Cerebellar nuclear complex (tissue), 1 donor: ENCODE measurements at regions not wholly inside any gene's neighbourhood (a gene's known extent, or its start where the extent isn't known, plus 50 kb on each side); places are given as distances from the start of the nearest gene placed in this dataset.
"Not testable (repeated sequence)": the region's sequence is repeated elsewhere in the genome, so short reads cannot be mapped to it uniquely, and the experiment has no call there.

ENCODE experiments used
- DNase-seq, 2 experiments: peaks; one replicate each; lab custom pipeline; 2025; lab: John Stamatoyannopoulos, UW

DNA sequence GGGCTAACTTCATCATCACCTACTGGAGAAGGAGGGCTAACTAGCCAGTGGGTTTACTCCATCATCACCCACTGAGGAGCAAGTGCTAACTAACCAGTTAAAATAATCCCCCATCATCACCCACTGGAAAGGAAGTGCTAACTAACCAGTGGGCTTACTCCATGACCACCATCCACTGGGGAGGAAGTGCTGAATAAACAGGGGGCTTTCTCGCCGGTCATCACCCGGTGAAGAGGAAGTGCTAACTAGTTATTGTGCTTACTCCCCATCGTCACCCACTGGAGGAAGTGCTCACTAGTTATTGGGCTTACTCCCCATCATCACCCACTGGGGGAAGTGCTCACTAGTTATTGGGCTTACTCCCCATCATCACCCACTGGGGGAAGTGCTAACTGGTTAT is 124.4 kb upstream of the SALL3 start:
- no peak for DNase-seq

DNA sequence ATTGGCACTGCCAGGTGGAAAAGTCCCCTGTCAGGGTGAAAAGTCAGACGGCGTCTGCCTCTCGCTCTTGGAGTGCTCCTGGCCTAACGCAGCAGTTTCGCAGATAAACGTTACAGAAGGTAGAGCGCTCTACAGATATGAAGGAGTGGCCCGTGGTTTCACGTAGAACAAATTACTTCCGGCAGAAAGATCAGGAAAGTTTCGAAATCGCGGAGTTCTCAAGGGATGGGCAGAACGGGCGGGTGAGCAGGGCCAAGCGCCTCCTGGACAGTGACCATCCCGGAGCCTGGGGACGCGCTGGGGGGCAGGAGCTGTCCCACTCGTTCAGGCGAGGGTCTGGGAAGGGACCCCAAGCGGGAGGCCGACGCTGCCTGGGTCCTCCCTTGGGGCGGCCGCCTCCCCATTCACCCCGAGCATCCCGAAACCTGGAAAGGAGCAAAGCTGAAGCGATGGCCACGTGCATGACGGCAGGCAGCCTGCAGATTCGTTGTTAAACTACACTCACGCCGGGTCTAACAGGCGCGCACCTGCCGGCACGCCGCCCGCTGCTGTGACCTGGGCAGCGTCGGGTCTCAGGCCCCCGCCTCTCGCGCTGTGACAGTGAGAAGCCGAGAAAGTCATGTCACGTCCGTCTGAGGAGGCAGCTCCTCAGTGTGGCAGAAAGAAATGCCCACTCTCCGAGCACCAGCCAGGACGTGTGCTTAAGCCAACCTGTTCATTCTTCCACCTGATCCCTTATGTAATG is 122.9 kb upstream of the SALL3 start:
- no peak for DNase-seq

DNA sequence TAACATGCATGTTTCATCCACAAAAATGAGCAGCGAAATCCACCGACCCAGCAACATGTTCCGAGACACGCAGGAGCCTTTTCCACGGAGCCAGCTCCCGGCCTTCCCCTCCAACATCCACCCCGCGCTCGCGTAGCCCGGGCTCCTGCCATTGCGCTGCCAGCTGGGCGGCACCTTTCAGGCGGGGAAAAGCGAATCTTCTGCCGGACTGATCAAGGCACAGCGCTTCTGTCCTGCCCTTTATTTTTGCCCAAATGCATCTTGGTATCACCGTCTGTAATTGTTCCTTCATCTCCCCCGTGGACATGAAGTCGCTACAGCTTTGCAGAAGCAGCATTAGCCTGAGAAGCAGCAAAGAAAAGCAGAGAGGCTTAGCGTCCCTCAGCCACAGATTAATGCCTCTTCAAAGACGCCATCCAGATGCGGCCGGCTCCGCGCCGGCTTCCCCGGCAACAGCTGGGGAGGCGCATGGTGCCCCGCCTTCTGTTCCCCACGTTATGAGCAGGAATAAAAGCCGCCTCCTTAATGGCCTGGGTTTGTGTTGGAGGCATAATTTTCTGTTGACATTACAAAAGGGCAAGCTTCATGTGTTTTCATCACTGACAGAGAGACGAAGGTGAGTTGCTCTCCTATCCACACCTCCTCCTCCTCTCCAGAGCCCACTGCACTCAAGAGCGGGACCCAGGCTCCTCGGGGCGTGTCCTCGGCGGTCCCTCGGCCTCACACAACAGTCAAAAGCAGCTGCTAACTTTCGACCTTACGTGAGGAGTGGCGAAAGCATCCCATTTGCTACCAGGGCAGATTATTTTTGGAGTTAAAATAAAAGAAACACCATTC is 122.1 kb upstream of the SALL3 start:
- no peak for DNase-seq

DNA sequence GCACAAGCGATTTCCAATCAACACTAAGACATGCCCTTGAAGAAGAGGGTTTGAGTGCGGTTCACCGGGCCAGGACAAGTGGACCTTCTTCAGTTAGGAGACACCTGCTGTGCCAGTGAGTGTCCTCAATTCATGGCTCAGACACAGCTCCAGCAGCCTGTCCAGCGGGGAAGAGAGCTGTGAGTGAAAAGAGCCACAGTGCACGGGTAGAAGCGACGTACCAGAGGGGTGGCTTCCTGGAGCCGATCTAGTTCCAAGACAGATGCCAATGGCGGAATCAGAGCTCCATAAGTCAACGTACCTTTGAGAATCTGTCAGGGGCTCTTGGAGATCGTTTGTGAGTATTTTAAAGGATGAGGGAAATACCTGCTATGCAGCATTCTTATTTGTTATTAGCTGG is 119.9 kb upstream of the SALL3 start:
- no peak for DNase-seq

DNA sequence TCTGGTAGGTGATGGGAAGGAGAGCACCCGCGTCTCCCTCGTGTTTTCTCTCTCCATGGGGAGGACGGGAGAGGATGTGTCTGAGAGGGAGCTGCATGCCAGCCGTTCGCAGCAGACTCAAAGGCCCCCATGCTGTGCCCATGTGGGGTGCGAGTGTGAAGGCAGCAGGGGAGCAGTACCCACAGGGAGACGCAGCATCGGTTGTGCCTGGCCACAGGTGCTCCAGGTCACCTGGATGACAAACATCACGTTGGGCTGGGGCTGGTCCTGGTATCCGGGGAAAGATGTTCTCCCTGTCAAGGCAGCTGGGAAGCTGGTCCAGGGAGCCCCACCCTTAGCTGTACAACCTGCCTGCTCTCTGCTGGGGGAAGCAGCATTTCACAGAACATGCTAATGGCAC is 119.5 kb upstream of the SALL3 start:
- DNase-seq = no peak

DNA sequence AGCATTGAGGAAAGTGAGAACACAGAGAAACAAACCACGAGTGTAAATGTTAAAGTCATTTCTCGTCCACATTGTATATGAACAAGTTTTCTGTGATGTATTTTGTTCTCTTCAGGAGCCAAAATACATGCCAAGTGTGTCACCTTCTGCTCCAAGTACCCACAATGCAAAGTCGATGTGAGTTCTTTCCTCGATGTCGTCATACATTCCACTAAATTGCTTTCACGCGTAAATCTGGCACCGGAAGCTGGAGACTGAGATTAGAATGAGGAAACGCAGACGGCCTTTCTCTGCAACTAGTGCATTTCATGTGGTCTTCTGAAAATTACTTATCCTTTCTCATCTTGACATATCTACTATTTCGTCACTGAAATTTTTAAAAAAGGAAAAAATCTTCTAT is 118.5 kb upstream of the SALL3 start:
- no peak for DNase-seq

DNA sequence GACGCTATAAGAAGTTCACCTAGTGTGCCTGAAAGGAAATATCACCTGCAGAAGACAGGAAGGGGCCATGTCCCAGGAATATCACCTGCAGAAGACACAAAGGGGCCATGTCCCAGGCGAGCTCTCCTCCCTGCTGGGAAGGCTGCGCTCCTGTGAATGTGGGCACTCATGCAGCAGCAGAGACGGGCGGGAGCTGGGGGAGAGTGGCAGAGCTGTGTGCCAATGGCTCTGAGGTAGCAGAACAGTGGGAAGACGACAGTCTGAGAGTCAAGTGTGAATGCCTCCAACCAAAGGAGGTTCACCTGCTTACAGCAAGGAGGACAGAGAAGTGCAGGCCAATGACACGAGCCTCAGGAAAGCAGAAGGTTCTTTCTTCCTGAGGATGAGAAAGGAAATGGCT is 117.9 kb upstream of the SALL3 start:
- no peak for DNase-seq

DNA sequence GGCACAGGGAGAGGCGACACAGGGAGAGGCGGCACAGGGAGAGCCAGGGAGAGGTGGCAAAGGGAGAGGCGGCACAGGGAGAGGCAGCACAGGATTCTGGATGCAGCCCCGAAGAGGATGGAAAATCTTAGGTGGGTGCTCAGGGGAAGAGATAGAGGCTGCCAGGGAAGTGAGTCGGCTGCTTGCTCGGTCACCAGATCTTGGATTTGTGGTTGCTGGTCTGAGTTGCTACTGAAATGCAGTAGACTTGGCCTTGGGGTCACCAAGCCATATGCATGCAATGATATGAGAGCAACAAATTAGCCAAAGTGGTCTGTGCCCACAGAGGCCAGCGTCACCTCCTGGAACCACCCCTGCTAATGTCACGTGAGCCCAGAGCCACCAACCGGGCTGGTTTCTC is 117.2 kb upstream of the SALL3 start:
- DNase-seq = no peak

DNA sequence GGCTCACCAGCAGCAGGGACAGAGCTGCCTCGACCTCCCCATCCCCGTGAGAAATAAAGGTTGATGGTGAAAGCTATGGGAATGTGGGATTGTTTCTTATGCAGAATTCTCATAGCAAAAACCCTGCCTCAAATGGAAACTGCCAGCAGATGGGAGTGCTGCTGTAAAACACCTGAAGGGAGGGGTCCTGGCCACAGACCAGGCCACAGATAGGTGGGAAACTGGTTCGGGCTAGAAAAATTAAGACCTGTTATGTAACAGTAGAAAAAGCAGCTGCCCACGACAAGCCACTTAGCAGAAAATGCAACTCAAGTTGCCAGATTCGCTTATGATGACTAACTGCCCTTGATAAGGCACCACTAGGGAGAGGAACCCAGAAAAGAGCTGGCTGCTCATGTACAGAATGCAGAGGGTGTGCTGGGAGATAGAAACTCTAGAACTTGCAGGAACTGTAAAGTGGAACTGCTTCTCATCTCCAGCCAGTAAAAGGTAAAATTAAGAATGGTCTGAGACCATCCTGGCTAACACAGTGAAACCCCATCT is 114.5 kb upstream of the SALL3 start:
- DNase-seq = no peak

DNA sequence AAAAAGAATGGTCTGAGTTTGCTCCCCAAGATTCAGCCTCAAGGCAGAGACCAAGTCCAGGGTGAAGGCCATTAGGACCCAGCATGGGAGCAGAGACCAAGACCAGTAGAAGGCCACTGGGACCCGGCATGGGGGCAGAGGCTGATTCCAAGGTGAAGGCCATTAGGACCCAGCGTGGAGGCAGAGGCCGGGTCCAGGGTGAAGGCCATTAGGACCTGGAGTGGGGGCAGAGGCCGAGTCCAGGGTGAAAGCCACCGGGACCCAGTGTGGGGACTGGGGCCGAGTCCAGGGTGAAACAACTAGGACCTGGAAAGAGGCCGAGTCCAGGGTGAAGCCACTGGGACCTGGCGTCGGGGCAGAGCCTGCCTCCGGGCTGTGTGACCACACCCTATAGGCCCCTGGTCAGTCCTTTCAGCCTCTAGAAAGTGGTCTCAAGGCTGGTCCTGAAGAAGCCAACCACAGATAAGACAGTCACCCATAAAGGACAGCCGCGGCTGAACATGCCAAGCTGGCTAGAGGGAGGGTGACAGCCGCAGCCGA is 113.8 kb upstream of the SALL3 start:
- DNase-seq = no peak

DNA sequence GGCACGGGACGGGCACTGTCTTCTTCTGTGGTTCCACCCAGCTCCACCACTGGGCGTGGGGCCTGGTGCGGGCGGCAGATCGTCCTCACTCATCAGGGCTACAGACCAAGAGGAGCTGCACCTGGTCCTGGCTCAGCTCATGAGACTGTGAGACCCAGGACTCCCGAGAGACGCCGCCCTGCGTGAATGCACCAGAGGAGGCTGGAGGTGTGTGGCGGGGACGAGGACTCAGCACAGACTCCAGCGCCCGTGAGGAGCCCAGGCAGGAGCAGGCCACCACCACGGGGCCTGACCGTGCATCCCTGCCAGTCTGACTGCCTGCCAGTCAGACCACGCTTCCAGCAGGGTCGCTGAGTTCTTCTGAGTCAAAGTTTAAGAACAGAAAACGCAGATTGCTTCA is 112.5 kb upstream of the SALL3 start:
- no peak for DNase-seq

DNA sequence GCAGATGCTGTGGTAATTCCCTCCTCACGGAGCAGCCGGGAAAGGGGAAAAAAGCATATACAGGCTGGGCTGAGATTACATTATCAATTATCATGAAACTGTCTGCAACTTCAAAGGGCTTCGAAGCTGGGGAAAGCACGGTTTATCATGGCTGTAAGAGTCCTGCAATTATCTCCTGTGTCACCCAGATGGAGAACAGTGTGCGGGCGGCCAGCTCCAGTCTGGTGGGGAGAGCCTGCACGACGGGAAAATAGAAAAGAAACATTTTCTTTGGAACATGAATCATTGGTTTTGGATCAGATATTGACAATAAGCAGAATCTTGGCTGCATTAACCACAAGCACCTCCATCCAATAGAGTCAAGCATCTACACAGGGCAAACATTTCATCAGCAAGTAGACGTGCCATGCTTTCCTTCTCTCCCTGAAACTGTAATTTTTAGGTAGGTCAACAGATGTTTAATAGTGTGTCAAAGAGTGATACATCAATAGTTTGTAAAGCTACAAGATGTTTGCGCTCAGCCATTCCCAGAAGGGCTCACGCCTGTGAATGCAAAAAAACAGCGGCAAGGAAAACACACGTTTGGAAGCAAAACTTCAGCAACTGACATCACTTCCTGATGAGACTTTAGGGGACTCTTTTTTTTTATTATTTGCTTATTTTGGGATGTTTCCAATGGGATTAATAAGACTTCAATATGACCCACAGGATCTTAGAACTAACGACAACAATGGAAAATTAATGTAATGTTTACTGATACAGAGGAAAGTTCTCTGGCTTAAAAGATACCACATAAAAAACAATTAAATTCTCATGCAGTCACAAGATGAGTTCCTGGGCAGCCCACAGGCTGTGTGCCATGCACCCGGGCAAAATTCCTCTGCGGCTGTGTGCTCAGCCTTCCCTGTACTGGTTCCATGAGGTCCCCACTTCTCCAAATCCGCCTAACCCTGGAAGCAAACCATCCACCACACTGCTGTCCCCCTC is 111.0 kb upstream of the SALL3 start:
- DNase-seq = no peak

DNA sequence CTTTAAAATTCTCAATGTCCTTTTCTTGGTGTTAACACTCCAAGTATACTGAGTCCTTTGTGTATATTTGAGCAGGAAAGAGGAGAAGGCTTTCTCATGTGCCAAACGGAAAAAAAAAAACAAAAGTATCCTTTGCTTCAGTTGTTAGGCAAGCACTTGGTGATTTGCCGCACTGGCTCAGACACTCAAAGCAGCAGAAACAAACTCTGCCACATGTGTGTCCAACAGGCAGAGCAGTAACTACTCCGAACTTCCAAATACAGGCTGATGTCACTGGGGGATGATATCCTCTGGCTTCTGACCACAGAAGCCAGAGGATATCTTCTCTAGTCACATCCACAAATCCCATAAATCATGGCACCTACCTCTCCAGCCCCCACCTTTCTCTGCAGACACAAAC is 108.0 kb upstream of the SALL3 start:
- no peak for DNase-seq

DNA sequence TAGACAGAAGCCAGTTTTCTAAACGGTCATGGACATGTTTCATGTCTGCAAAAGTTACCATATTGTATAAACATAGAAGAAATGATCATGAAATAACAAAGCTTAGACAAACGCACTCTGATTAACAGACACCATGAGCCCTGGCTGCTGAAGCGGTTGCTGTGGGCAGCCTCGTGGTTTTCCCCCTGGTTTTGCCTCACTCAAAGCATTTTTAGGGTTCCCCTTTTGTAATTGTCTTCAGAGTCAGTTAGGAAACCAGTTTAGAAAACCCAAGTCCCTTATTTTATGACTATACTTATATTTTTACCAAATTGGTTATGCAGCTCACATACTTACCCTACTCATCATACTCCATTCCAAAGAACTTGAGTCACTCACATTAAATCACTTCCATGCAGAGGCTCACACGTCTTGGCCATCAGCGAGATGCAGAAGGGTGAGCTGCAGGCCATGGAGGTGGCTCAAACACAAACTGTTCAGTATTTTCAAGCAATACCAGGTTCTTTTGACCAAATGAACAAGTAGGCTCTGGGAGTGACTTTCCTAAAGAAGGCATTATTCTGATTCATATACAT is 105.6 kb upstream of the SALL3 start:
- no peak for DNase-seq

DNA sequence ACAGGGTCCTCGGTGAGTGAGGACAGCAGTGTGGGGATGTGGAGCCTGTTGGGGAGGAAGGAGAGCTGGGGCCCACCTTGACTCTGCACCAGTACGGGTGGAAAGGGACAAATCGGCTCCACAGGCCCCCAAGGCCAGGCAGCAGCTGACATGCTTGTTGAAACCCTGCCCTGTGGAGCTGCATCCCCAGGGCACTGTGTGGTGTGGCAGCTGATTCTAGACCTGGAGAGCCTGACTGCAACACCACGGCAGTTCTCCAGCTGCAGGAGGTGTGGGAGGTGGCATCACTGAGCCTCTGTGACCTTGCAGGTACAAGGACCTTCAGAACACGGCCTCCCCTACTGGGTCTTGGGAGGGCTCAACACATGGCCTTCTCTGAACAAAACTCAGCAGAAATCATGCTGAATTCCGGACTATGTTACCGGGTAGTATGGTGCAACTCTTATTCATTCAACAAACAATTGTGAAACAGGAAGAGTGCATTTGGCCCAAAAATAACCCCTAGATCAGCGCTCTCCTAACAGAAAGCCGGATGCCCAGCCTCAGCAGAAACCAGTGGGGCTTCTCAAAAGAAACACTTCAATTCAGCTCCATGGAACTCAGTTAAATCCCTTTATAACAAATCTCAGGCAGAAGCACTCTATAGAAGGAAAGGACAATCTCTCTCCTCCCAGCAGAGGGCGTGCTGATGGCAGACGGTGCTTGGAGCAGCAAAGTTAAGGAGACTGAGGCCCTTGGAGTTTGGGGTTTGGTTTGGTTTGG is 104.4 kb upstream of the SALL3 start:
- no peak for DNase-seq

DNA sequence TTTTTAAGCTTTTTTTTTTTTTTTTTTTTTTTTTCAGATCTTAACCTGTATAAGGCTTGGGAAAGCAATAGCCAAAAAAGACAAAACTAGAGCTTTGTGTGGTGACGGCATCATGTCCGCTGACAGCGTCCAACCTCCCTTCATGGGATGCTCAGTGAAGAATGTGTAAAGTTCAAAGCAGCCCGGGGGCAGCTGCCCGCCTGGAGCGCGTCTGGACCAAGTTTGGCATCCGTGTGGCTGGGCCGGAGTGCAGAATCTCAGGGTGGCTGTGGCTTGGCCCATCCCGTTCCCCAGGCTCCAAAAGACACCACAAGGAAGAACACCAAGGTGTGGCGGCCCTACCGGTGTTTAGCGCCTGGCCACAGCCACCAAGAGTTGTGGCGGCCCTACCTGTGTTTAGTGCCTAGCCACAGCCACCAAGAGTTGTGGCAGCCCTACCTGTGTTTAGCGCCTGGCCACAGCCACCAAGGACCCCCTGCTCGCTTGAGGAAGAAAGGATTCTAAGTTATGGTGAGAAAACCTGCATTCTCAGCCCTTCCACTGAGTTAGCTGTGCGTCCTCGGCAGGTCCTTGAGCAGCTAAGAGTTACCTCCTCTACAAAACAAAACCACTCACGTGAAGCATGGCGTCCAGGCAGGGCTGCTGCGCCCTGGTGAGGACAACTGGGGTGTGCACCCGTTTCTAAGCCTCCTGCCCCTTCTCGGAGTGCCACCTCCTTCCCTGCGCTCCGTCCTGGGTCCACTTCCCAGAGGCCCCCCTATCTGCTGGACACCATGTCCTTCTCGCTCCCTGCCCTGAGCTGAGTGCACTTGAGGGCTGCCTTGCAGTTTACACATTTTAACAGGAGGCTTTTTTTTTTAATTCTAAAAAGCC is 103.6 kb upstream of the SALL3 start:
- no peak for DNase-seq

DNA sequence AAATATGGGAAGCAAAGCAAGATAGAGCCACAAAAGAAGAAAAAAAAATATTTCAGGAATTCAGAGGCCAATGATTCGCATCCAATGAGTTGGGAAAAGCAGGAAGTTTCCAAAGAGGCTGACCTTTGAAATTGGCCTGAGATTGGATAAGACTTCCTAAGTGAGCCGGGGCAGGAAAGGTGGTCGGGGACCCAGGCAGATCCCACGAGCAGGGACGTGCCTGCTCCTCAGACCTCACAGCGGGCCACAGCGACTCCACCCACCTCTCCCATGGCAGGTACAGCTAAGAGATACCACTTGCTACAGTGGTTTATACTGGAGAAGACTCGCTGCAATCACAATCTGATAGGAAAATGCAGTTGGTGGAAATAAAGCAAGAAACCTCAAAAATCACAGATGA is 102.8 kb upstream of the SALL3 start:
- DNase-seq = no peak

DNA sequence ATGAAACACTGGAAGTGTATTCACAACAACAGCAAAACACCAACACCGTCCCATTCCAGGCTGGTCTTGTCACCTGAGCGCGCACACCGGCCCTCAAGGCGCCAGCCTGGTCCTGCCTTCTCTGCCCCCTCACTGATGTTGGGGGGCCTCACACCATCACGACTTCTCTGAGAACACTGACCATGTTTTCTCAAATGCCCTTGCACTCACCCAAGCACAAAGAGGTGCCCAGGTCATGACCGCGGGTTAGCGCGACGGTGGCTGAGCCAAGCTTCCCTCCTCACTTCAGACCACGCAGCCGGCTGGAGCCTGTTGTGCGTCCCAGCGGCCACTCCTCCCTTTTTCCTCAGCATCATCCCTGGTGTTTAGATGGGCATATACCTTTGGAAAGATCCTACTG is 101.3 kb upstream of the SALL3 start:
- DNase-seq = no peak

DNA sequence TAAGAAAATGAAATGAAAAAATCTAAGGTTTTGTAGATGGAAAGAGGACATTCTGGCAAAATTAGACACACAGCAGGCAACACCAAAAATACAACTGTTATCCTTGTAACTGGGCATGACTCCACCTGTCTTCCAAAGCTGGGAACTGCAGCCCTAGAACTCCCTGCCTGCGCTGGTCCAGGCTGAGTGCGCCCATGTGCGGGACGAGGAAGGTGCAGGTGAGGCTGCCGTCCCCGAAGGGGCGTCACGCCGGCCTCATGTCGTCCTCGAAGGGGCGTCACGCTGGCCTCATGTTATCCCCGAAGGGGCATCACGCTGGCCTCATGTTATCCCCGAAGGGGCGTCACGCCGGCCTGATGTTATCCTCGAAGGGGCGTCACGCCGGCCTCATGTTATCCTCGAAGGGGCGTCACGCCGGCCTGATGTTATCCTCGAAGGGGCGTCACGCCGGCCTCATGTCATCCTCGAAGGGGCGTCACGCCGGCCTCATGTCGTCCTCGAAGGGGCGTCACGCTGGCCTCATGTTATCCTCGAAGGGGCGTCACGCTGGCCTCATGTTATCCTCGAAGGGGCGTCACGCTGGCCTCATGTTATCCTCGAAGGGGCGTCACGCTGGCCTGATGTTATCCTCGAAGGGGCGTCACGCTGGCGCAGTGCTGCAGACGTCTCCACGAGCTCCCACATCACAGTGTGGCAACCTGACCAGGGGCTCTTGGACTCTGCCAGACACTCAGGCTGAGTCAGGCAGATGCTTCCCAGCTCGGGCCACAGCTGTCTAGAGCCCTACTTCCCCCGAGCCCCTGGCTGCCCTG is 100.3 kb upstream of the SALL3 start:
- DNase-seq = not testable (repeated sequence)
